Neuronal stem cell (in vitro differentiated cells): ENCODE measurements at regions not wholly inside any gene's neighbourhood (a gene's known extent, or its start where the extent isn't known, plus 50 kb on each side); places are given as distances from the start of the nearest gene placed in this dataset.

Source experiments
- DNase-seq: peaks from one replicate; pipeline ENCODE4 v3.0.0-alpha.2; 2013; ENCODE audit warnings: low spot score
- H2AFZ ChIP-seq: one replicate; pipeline ENCODE4 v1.6.1; 2013; ENCODE audit warnings: mild to moderate bottlenecking, low read length, inconsistent platforms
- H2AK5ac ChIP-seq: 2 replicates; pipeline ENCODE4 v1.6.1; 2013; ENCODE audit warnings: low read depth, mild to moderate bottlenecking, inconsistent platforms, low read length, moderate library complexity, mixed read lengths
- H2BK120ac ChIP-seq: 2 replicates; pipeline ENCODE4 v1.6.1; 2013; ENCODE audit warnings: low read depth, mild to moderate bottlenecking, inconsistent platforms, low read length, moderate library complexity, mixed read lengths
- H2BK12ac ChIP-seq: one replicate; pipeline ENCODE4 v1.6.1; 2013; ENCODE audit warnings: low read length, inconsistent platforms
- H2BK15ac ChIP-seq: 2 replicates; pipeline ENCODE4 v1.6.1; 2013; ENCODE audit warnings: mild to moderate bottlenecking, low read length, inconsistent platforms, mixed read lengths
- H2BK5ac ChIP-seq: one replicate; pipeline ENCODE4 v1.6.1; 2013; ENCODE audit warnings: inconsistent platforms, mild to moderate bottlenecking, low read length, moderate library complexity
- H3K14ac ChIP-seq: one replicate; pipeline ENCODE4 v1.6.1; 2013; ENCODE audit warnings: low read length, inconsistent platforms
- H3K18ac ChIP-seq: 2 replicates; pipeline ENCODE4 v1.6.1; 2013; ENCODE audit warnings: low read length, inconsistent platforms
- H3K23ac ChIP-seq: 2 replicates; pipeline ENCODE4 v1.6.1; 2013; ENCODE audit warnings: low read depth, mild to moderate bottlenecking, mixed read lengths, low read length, inconsistent platforms; ENCODE audit not compliant: poor library complexity
- H3K27ac ChIP-seq: replicated peaks from 3 replicates; pipeline ENCODE4 v1.5.1; 2013; ENCODE audit warnings: low read length, inconsistent platforms
- H3K27me3 ChIP-seq, 3 experiments: 2 replicates each; pipeline ENCODE4 v1.6.1; 2013; ENCODE audit warnings: low read length in 3 of 3, mild to moderate bottlenecking in 2 of 3, inconsistent platforms in 1 of 3, low read depth in 1 of 3, mixed read lengths in 1 of 3, moderate library complexity in 1 of 3; ENCODE audit not compliant: control insufficient read depth in 3 of 3, insufficient read depth in 3 of 3
- H3K36me3 ChIP-seq, 2 donors: replicated peaks in 1 of 2; 2 replicates each; pipeline ENCODE4 v1.6.1; 2013; ENCODE audit warnings: low read length in 2 of 2; ENCODE audit not compliant: control insufficient read depth in 2 of 2, insufficient read depth in 2 of 2
- H3K4ac ChIP-seq: 2 replicates; pipeline ENCODE4 v1.6.1; 2013; ENCODE audit warnings: inconsistent platforms, mild to moderate bottlenecking, low read length, moderate library complexity
- H3K4me1 ChIP-seq, 2 donors: 1 replicate in 1 of 2; 2 replicates in 1 of 2; pipeline ENCODE4 v1.6.1; 2013; ENCODE audit warnings: low read length in 2 of 2, low read depth in 1 of 2; ENCODE audit not compliant: control insufficient read depth in 2 of 2, insufficient read depth in 1 of 2
- H3K4me2 ChIP-seq: one replicate; pipeline ENCODE4 v1.6.1; 2013; ENCODE audit warnings: mild to moderate bottlenecking, low read length, inconsistent platforms; ENCODE audit not compliant: insufficient read depth, poor library complexity, severe bottlenecking
- H3K4me3 ChIP-seq, 2 donors: 2 replicates each; pipeline ENCODE4 v1.5.1; 2013; ENCODE audit warnings: low read length in 2 of 2, mild to moderate bottlenecking in 2 of 2, inconsistent platforms in 1 of 2, moderate library complexity in 1 of 2
- H3K79me1 ChIP-seq: one replicate; pipeline ENCODE4 v1.6.1; 2013; ENCODE audit warnings: low read depth, mild to moderate bottlenecking, inconsistent platforms, low read length, moderate library complexity
- H3K9ac ChIP-seq: one replicate; pipeline ENCODE4 v1.6.1; 2013; ENCODE audit warnings: mild to moderate bottlenecking, low read depth, low read length, inconsistent platforms; ENCODE audit not compliant: poor library complexity
- H3K9me3 ChIP-seq, 2 donors: replicated peaks in 1 of 2; 2 replicates each; pipeline versions ENCODE3 to v1.6.1; 2013; ENCODE audit warnings: low read length in 2 of 2, mild to moderate bottlenecking in 2 of 2, inconsistent platforms in 1 of 2, low read depth in 1 of 2, mixed read lengths in 1 of 2, moderate library complexity in 1 of 2; ENCODE audit not compliant: control insufficient read depth in 2 of 2, insufficient read depth in 1 of 2
- H4K8ac ChIP-seq: one replicate; pipeline ENCODE4 v1.6.1; 2013; ENCODE audit warnings: low read depth, mild to moderate bottlenecking, inconsistent platforms, low read length, moderate library complexity
- H4K91ac ChIP-seq: one replicate; pipeline ENCODE4 v1.6.1; 2013; ENCODE audit warnings: low read length, low read depth, mild to moderate bottlenecking, inconsistent platforms; ENCODE audit not compliant: poor library complexity
- WGBS, 2 donors: extraction: QIAGEN DNeasy Blood & Tissue Kit; methylation state at CpG; one replicate each; pipeline ENCODE4 v1.1.7; 2013; ENCODE audit warnings: missing lambda C conversion rate in 2 of 2, mixed read lengths in 1 of 2; ENCODE audit not compliant: insufficient read length in 2 of 2, insufficient replicate concordance in 1 of 2; ENCODE audit errors: extremely low coverage in 2 of 2; 5-methylcytosine and 5-hydroxymethylcytosine counted together

- Histone ChIP-seq H3K27me3 (peaks cover 0 to 14% (median 2%) of the 10 kb centered on the region in 3 experiments), H3K36me3 (no peaks in the 10 kb centered on the region), H4K91ac (no peak overlapping the region), H3K18ac (no peak overlapping the region), H3K27ac (no peak overlapping the region), H2BK120ac (no peak overlapping the region), H3K9ac (no peak overlapping the region), H2BK12ac (no peak overlapping the region), H3K4me3 (no peak overlapping the region), H2AK5ac (no peak overlapping the region), H2BK15ac (no peak overlapping the region), H4K8ac (no peak overlapping the region), H2AFZ (no peak overlapping the region), H3K79me1 (no peaks in the 10 kb centered on the region), H3K9me3 (no peaks in the 10 kb centered on the region), H3K4me1 (peaks cover 0 to 2% of the 10 kb centered on the region in 2 donors), H3K23ac (no peak overlapping the region), H2BK5ac (no peak overlapping the region), H3K4me2 (no peak overlapping the region), H3K14ac (no peak overlapping the region), H3K4ac (no peak overlapping the region)
- no peak for DNase-seq
- WGBS, 2 donors: no CpG with 5 or more reads among the region's 14 CpGs
Observed at GRCh38 chr9:126128494-126129142, 198.0 kb upstream of the MVB12B start.

GRCh38 chr9:126131066-126132010 is 195.3 kb upstream of the MVB12B start:
- no peak overlapping the region for H2AK5ac ChIP-seq
- H3K23ac ChIP-seq: no peak overlapping the region
- H2BK120ac ChIP-seq: no peak overlapping the region
- no peak overlapping the region for H3K4ac ChIP-seq
- H2AFZ ChIP-seq: no peak overlapping the region
- peak overlapping the region; percentile 72 for H3K18ac ChIP-seq
- H3K27ac ChIP-seq: no peak overlapping the region
- H3K27me3 ChIP-seq: peaks cover 0 to 11% (median 2%) of the 10 kb centered on the region in 3 experiments
- no peaks in the 10 kb centered on the region for H3K36me3 ChIP-seq
- H4K91ac ChIP-seq: no peak overlapping the region
- H3K79me1 ChIP-seq: no peaks in the 10 kb centered on the region
- no peak overlapping the region for H2BK15ac ChIP-seq
- no peak overlapping the region for H3K9ac ChIP-seq
- H3K4me3 ChIP-seq: no peak overlapping the region
- H3K4me1 ChIP-seq: peaks cover 0 to 2% of the 10 kb centered on the region in 2 donors
- no peak overlapping the region for H3K14ac ChIP-seq
- H2BK5ac ChIP-seq: no peak overlapping the region
- H3K9me3 ChIP-seq: no peaks in the 10 kb centered on the region
- no peak overlapping the region for H2BK12ac ChIP-seq
- DNase-seq: no peak
- WGBS, 2 donors: no CpG with 5 or more reads among the region's 16 CpGs
- H4K8ac ChIP-seq: no peak overlapping the region
- no peak overlapping the region for H3K4me2 ChIP-seq

- no peak overlapping the region for H2BK12ac ChIP-seq
Observed at GRCh38 chr9:126132746-126133145, 193.9 kb upstream of the MVB12B start.

GRCh38 chr9:126144196-126144595 is 182.4 kb upstream of the MVB12B start:
- Histone ChIP-seq H4K8ac (no peak overlapping the region), H2BK15ac (no peak overlapping the region), H3K4me3 (no peak overlapping the region), H3K27me3 (peaks cover 0 to 9% (median 0%) of the 10 kb centered on the region in 3 experiments), H3K4me1 (peaks cover 0 to 5% of the 10 kb centered on the region in 2 donors), H3K4me2 (no peak overlapping the region), H2AK5ac (no peak overlapping the region), H4K91ac (no peak overlapping the region), H3K79me1 (no peaks in the 10 kb centered on the region), H2BK12ac (no peak overlapping the region), H3K14ac (no peak overlapping the region), H3K27ac (no peak overlapping the region), H3K36me3 (no peaks in the 10 kb centered on the region), H2BK120ac (no peak overlapping the region), H3K4ac (no peak overlapping the region), H3K18ac (no peak overlapping the region), H3K9me3 (peaks cover 0 to 2% of the 10 kb centered on the region in 2 donors), H3K23ac (no peak overlapping the region), H2AFZ (no peak overlapping the region), H3K9ac (no peak overlapping the region), H2BK5ac (no peak overlapping the region)
- DNase-seq: no peak
- WGBS, 2 donors: no CpG with 5 or more reads among the region's 1 CpG

More at GRCh38 chr9:126132746-126133145, 193.9 kb upstream of the MVB12B start:
- no peak overlapping the region for H2AK5ac ChIP-seq
- H2BK15ac ChIP-seq: no peak overlapping the region
- H3K27ac ChIP-seq: no peak overlapping the region
- H3K4ac ChIP-seq: no peak overlapping the region
- no peaks in the 10 kb centered on the region for H3K36me3 ChIP-seq
- no peak overlapping the region for H3K9ac ChIP-seq
- no peak overlapping the region for H2AFZ ChIP-seq
- H3K4me2 ChIP-seq: no peak overlapping the region
- no peak overlapping the region for H3K14ac ChIP-seq
- H4K91ac ChIP-seq: no peak overlapping the region
- H3K4me1 ChIP-seq: peaks cover 0 to 2% of the 10 kb centered on the region in 2 donors
- H3K18ac ChIP-seq: no peak overlapping the region
- H3K23ac ChIP-seq: no peak overlapping the region
- DNase-seq: no peak
- no peak overlapping the region for H3K4me3 ChIP-seq
- H2BK120ac ChIP-seq: no peak overlapping the region
- peaks cover 0 to 2% (median under 1%) of the 10 kb centered on the region in 3 experiments for H3K27me3 ChIP-seq
- H3K79me1 ChIP-seq: no peaks in the 10 kb centered on the region
- H2BK5ac ChIP-seq: no peak overlapping the region
- H3K9me3 ChIP-seq: no peaks in the 10 kb centered on the region
- no peak overlapping the region for H4K8ac ChIP-seq
